Fibroblast of lung (primary cell): ENCODE measurements at regions not wholly inside any gene's neighbourhood (a gene's known extent, or its start where the extent isn't known, plus 50 kb on each side); places are given as distances from the start of the nearest gene placed in this dataset.

ENCODE experiments used
- DNase-seq, 2 donors: peaks; one replicate each; pipeline versions ENCODE4 v3.0.0 to v3.0.0-alpha.2; 2010; ENCODE audit warnings: low read depth in 2 of 2
- H2AFZ ChIP-seq: 2 replicates; pipeline ENCODE4 v1.5.1; 2012; ENCODE audit warnings: low read length, control low read depth, inconsistent platforms
- H3K27ac ChIP-seq: 2 replicates; pipeline ENCODE4 v1.5.1; 2011; ENCODE audit warnings: low read length, control low read depth; ENCODE audit not compliant: insufficient read depth
- H3K27me3 ChIP-seq: 2 replicates; pipeline ENCODE4 v1.5.1; 2011; ENCODE audit warnings: mild to moderate bottlenecking, low read length; ENCODE audit not compliant: control insufficient read depth, insufficient read depth
- H3K36me3 ChIP-seq: 2 replicates; pipeline ENCODE4 v1.5.1; 2011; ENCODE audit warnings: low read length; ENCODE audit not compliant: control insufficient read depth, insufficient read depth
- H3K4me1 ChIP-seq: 2 replicates; pipeline ENCODE4 v1.5.1; 2011; ENCODE audit warnings: low read length; ENCODE audit not compliant: control insufficient read depth, insufficient read depth; ENCODE audit errors: extremely low read depth
- H3K4me2 ChIP-seq: 2 replicates; pipeline ENCODE4 v1.5.1; 2011; ENCODE audit warnings: low read length, control low read depth; ENCODE audit not compliant: insufficient read depth; ENCODE audit errors: extremely low read depth
- H3K4me3 ChIP-seq, 4 experiments: fragments of 200-600 bp in 1 of 4; sonication (generic) in 1 of 4; replicated peaks in 1 of 4; 2 replicates each; pipeline ENCODE4 v1.5.1; 2011 to 2016; ENCODE audit warnings: low read length in 4 of 4, low read depth in 3 of 4, mild to moderate bottlenecking in 3 of 4, control low read depth in 2 of 4, inconsistent platforms in 1 of 4, mixed read lengths in 1 of 4; ENCODE audit not compliant: insufficient read depth in 1 of 4; ENCODE audit errors: control extremely low read depth in 1 of 4
- H3K79me2 ChIP-seq: 2 replicates; pipeline ENCODE4 v1.5.1; 2012; ENCODE audit warnings: mild to moderate bottlenecking, low read length, inconsistent platforms; ENCODE audit not compliant: control insufficient read depth, insufficient read depth
- H3K9ac ChIP-seq: 2 replicates; pipeline ENCODE4 v1.5.1; 2011; ENCODE audit warnings: mild to moderate bottlenecking, low read length, control low read depth; ENCODE audit not compliant: insufficient read depth
- H3K9me3 ChIP-seq: 2 replicates; pipeline ENCODE4 v1.5.1; 2012; ENCODE audit warnings: low read depth, low read length; ENCODE audit not compliant: control insufficient read depth, insufficient read depth
- H4K20me1 ChIP-seq: 2 replicates; pipeline ENCODE4 v1.5.1; 2011; ENCODE audit warnings: low read length; ENCODE audit not compliant: control insufficient read depth, insufficient read depth; ENCODE audit errors: extremely low read depth
- CTCF ChIP-seq, 2 donors: IDR thresholded peaks in 1 of 2; conservative IDR thresholded peaks in 1 of 2; 1 replicate in 1 of 2; 2 replicates in 1 of 2; pipeline ENCODE4 v1.5.1; 2011 to 2012; ENCODE audit warnings: low read length in 2 of 2, control low read depth in 1 of 2, inconsistent platforms in 1 of 2, low read depth in 1 of 2, mild to moderate bottlenecking in 1 of 2
- EZH2 ChIP-seq: IDR thresholded peaks from 2 replicates; pipeline ENCODE4 v1.5.1; 2012; ENCODE audit warnings: low read length, control low read depth, mild to moderate bottlenecking; ENCODE audit errors: missing control alignments

DNA sequence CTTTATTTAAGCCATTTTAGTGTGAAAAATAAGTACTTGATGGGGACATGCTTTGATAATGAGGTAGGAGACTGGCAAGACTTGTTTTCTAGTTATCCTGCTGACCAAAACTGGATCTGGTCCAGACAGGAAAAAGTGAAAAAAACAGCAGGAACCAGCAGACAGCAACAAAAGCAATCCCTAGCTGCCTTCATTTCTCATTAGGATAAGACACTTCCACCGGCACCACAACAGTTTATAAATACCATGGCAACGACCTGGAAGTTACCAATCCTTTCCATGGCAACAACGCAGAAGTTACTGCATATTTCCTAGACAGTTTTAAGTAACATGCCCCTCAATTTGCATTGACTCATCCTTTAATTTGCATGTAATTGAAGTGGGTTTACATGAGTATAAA is 993.8 kb upstream of the NCAM2 start:
- Histone ChIP-seq H3K9me3 (no peaks in the 10 kb centered on the region), H3K9ac (no peak overlapping the region), H3K36me3 (no peaks in the 10 kb centered on the region), H3K4me2 (no peak overlapping the region), H3K4me1 (no peaks in the 10 kb centered on the region), H3K27me3 (no peaks in the 10 kb centered on the region), H3K4me3 (no peak overlapping the region), H4K20me1 (no peaks in the 10 kb centered on the region), H2AFZ (no peak overlapping the region), H3K27ac (no peak overlapping the region), H3K79me2 (no peaks in the 10 kb centered on the region)
- no peak for DNase-seq
- TF ChIP-seq CTCF (conservative IDR thresholded peaks at IDR 0.05 in 1 of 2, IDR thresholded peaks at IDR 0.05 in 1 of 2; ENCODE audit: low read depth in 1 of 2, low read length in 2 of 2): no peak
- TF ChIP-seq EZH2: no peak

GRCh38 chr21:20010691-20011200 is 987.5 kb upstream of the NCAM2 start:
- no peak overlapping the region for H2AFZ ChIP-seq
- TF ChIP-seq CTCF (conservative IDR thresholded peaks at IDR 0.05 in 1 of 2, IDR thresholded peaks at IDR 0.05 in 1 of 2; ENCODE audit: low read depth in 1 of 2, low read length in 2 of 2): no peak
- TF ChIP-seq EZH2: no peak
- H3K36me3 ChIP-seq: no peaks in the 10 kb centered on the region

DNA sequence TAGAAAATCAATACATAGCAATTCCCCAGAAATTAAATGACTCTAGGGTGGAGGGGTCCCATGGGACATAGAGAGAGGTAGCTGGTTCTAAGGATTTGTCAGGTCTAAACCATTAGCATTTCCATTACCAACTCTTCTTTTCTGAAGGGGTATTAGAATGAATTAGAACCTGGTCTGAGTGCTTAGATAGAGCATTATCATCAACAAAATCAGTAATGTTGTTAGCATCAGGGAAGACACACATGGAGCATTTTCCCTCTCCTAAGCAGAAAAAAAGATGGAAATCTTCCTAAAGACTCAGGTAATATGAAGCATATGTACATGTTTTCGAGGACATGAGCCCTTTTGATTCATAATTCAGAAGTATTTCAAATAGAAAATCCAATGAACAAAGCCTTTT is 984.4 kb upstream of the NCAM2 start:
- no peak overlapping the region for H3K4me3 ChIP-seq
- no peaks in the 10 kb centered on the region for H3K4me1 ChIP-seq
- DNase-seq: no peak
- H3K27me3 ChIP-seq: no peaks in the 10 kb centered on the region
- H3K4me2 ChIP-seq: no peak overlapping the region
- no peaks in the 10 kb centered on the region for H4K20me1 ChIP-seq
- no peak for TF ChIP-seq EZH2
- no peak for TF ChIP-seq CTCF (conservative IDR thresholded peaks at IDR 0.05 in 1 of 2, IDR thresholded peaks at IDR 0.05 in 1 of 2; ENCODE audit: low read depth in 1 of 2, low read length in 2 of 2)
- H3K79me2 ChIP-seq: no peaks in the 10 kb centered on the region
- no peak overlapping the region for H2AFZ ChIP-seq
- H3K36me3 ChIP-seq: no peaks in the 10 kb centered on the region
- H3K27ac ChIP-seq: no peak overlapping the region
- H3K9ac ChIP-seq: no peak overlapping the region
- no peaks in the 10 kb centered on the region for H3K9me3 ChIP-seq

More at GRCh38 chr21:20010691-20011200, 987.5 kb upstream of the NCAM2 start:
- H3K9me3 ChIP-seq: no peaks in the 10 kb centered on the region
- no peaks in the 10 kb centered on the region for H3K4me1 ChIP-seq
- H3K9ac ChIP-seq: no peak overlapping the region
- H4K20me1 ChIP-seq: no peaks in the 10 kb centered on the region
- no peak overlapping the region for H3K27ac ChIP-seq
- no peaks in the 10 kb centered on the region for H3K27me3 ChIP-seq
- no peak overlapping the region for H3K4me3 ChIP-seq
- DNase-seq: no peak
- no peak overlapping the region for H3K4me2 ChIP-seq
- no peaks in the 10 kb centered on the region for H3K79me2 ChIP-seq
